AG04449 (cell line): ENCODE measurements at regions not wholly inside any gene's neighbourhood (a gene's known extent, or its start where the extent isn't known, plus 50 kb on each side); places are given as distances from the start of the nearest gene placed in this dataset.

Experiments used
- CTCF ChIA-PET: fragments of 350-600 bp; formaldehyde crosslinking; extraction: SDS; loops from one replicate; lab custom pipeline; 2021; ENCODE audit warnings: antibody characterized with exemption; lab: Yijun Ruan, JAX
- POLR2A ChIA-PET: fragments of 400-600, 350-600 bp; formaldehyde crosslinking; extraction: SDS; loops from one replicate; lab custom pipeline; 2020; ENCODE audit warnings: antibody characterized with exemption, inconsistent platforms; lab: Yijun Ruan, JAX
- DNase-seq: peaks from one replicate; pipeline ENCODE4 v3.0.0-alpha.2; 2010; ENCODE audit warnings: low read depth, low spot score
- H3K4me3 ChIP-seq: 2 replicates; pipeline ENCODE4 v1.5.1; 2011; ENCODE audit warnings: low read depth, mild to moderate bottlenecking, control low read depth, low read length
- CTCF ChIP-seq: IDR thresholded peaks from one replicate; pipeline ENCODE4 v1.5.1; 2011; ENCODE audit warnings: mild to moderate bottlenecking, moderate library complexity, low read length, control low read depth, inconsistent platforms; ENCODE audit not compliant: insufficient read depth; ENCODE audit errors: missing control alignments

- ChIA-PET CTCF (no interaction called here), POLR2A (no interaction called here)
- H3K4me3 ChIP-seq, result no peak overlapping the region
- no peak for TF ChIP-seq CTCF
- no peak for DNase-seq
These were observed 107.7 kb downstream of the FAM53A start for GRCh38 chr4:1576304-1576960.

- no peak for DNase-seq
- ChIA-PET CTCF (no interaction called here), POLR2A (no interaction called here)
- no peak for TF ChIP-seq CTCF
- H3K4me3 ChIP-seq, result no peak overlapping the region
These were observed 108.5 kb downstream of the FAM53A start for GRCh38 chr4:1575418-1576303.

- ChIA-PET CTCF (no interaction called here), POLR2A (no interaction called here)
- no peak for TF ChIP-seq CTCF
- no peak for DNase-seq
- no peak overlapping the region for H3K4me3 ChIP-seq
These were observed 109.3 kb downstream of the FAM53A start for GRCh38 chr4:1574601-1575417.

- ChIA-PET POLR2A (no interaction called here), CTCF (interaction anchor here (0.8 kb wide), 1 partner anchor 25 kb away, joined by 3 read pairs; no protein-coding TSS in a partner anchor)
- TF ChIP-seq CTCF, result no peak
- H3K4me3 ChIP-seq, result no peak overlapping the region
- DNase-seq, result no peak
These were observed 110.2 kb downstream of the FAM53A start for GRCh38 chr4:1573830-1574459.

- CTCF ChIA-PET, result interaction anchor here (0.8 kb wide), 1 partner anchor 24 kb away, joined by 3 read pairs; no protein-coding TSS in a partner anchor
- no peak for DNase-seq
- POLR2A ChIA-PET, result no interaction called here
- no peak overlapping the region for H3K4me3 ChIP-seq
- TF ChIP-seq CTCF, result no peak
These were observed 111.0 kb downstream of the FAM53A start for GRCh38 chr4:1572964-1573720.
